Right lobe of liver (tissue), 4 donors: ENCODE measurements at regions not wholly inside any gene's neighbourhood (a gene's known extent, or its start where the extent isn't known, plus 50 kb on each side); places are given as distances from the start of the nearest gene placed in this dataset.

Experiments used
- POLR2A ChIP-seq: fragments of 450-650 bp; IDR thresholded peaks from one replicate; pipeline ENCODE4 v1.6.1; 2017; ENCODE audit warnings: antibody characterized with exemption, mild to moderate bottlenecking
- TF ChIP-seq, protein P1 (sequence below), 4 donors: fragments of 200-600 bp in 3 of 4; fragments of 450-650 bp in 1 of 4; IDR thresholded peaks; one replicate each; pipeline versions ENCODE4 v1.5.1 to v1.8.0; 2016 to 2022; ENCODE audit warnings: antibody characterized with exemption in 4 of 4, mild to moderate bottlenecking in 2 of 4
- donor health status: DM: no; HTN: no; CAD: no.
- donor health status: DM: no; HTN: no; CAD: no.
- donor health status: DM: no; HTN: yes; CAD: no.

DNA sequence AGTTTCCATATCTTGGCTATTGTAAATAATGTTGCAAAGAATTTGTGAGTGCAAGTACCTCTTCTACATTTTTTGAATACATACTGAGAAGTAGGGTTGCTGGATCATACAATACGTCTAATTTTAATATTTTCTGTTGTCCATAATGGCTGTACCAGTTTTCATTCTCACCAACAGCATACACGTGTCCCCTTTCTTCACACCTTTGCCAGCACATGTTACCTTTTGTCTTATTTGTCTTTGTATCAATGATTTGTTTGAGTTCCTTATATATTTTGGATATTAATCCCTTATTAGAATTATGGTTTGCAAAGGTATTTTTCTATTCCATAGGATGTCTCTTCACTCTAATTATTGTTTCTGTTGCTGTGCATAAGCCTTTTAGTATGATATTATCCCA lies 904.3 kb downstream of the METTL15 start:
- TF ChIP-seq, protein P1, sequence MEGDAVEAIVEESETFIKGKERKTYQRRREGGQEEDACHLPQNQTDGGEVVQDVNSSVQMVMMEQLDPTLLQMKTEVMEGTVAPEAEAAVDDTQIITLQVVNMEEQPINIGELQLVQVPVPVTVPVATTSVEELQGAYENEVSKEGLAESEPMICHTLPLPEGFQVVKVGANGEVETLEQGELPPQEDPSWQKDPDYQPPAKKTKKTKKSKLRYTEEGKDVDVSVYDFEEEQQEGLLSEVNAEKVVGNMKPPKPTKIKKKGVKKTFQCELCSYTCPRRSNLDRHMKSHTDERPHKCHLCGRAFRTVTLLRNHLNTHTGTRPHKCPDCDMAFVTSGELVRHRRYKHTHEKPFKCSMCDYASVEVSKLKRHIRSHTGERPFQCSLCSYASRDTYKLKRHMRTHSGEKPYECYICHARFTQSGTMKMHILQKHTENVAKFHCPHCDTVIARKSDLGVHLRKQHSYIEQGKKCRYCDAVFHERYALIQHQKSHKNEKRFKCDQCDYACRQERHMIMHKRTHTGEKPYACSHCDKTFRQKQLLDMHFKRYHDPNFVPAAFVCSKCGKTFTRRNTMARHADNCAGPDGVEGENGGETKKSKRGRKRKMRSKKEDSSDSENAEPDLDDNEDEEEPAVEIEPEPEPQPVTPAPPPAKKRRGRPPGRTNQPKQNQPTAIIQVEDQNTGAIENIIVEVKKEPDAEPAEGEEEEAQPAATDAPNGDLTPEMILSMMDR (IDR thresholded peaks at IDR 0.05), result no peak
- TF ChIP-seq POLR2A, result no peak
